Mucosa of descending colon (tissue), 3 donors: ENCODE measurements at regions not wholly inside any gene's neighbourhood (a gene's known extent, or its start where the extent isn't known, plus 50 kb on each side); places are given as distances from the start of the nearest gene placed in this dataset.

Experiments used
- ATAC-seq: fragments of 200-7000 bp; cut with Tn5 transposase; one replicate; pipeline ENCODE4 v1.9.1; 2020; ENCODE audit warnings: mild to moderate bottlenecking, moderate library complexity
- DNase-seq, 3 donors: peaks; one replicate each; pipeline ENCODE4 v3.0.0-alpha.2; 2020
- H3K36me3 ChIP-seq: fragments of 200-600 bp; one replicate; pipeline ENCODE4 v1.8.0; 2021; ENCODE audit warnings: low read depth, mild to moderate bottlenecking
- H3K4me1 ChIP-seq: fragments of 200-600 bp; one replicate; pipeline ENCODE4 v1.8.0; 2021; ENCODE audit warnings: low read depth, mild to moderate bottlenecking
- H3K4me3 ChIP-seq: fragments of 200-600 bp; one replicate; pipeline ENCODE4 v1.8.0; 2021; ENCODE audit warnings: mild to moderate bottlenecking
- H3K9me3 ChIP-seq: fragments of 200-600 bp; one replicate; pipeline ENCODE4 v1.8.0; 2021; ENCODE audit warnings: mild to moderate bottlenecking
- CTCF ChIP-seq: fragments of 200-600 bp; IDR thresholded peaks from one replicate; pipeline ENCODE4 v1.8.0; 2022; ENCODE audit warnings: antibody characterized with exemption, mild to moderate bottlenecking
- intact Hi-C, 2 donors: fragments of 100-400 bp; cut with DNase I in 1 of 2; cut with micrococcal nuclease in 1 of 2; formaldehyde crosslinking; loops; one replicate each; pipeline versions ENCODE4 v1.11.0 to v1.11.1; 2022; cut with DNase I, micrococcal nuclease
- donor health status: DM: no; HTN: no; CAD: no; lungs with moderate emphysema.
- donor health status: DM: no; HTN: no; CAD: no.
- donor health status: DM: no; HTN: yes; CAD: no.

GRCh38 chr6:144555066-144555465 lies 269.9 kb downstream of the UTRN start:
- Histone ChIP-seq H3K4me1 (no peaks in the 10 kb centered on the region), H3K4me3 (no peak overlapping the region), H3K36me3 (no peaks in the 10 kb centered on the region), H3K9me3 (no peaks in the 10 kb centered on the region)
- TF ChIP-seq CTCF = no peak
- intact Hi-C loops = no loop called here
- no peak for DNase-seq
- ATAC-seq = no peak

GRCh38 chr6:144559865-144560593 lies 274.9 kb downstream of the UTRN start:
- ATAC-seq = peak; percentile 73
- intact Hi-C loops = no loop called here
- Histone ChIP-seq H3K36me3 (no peaks in the 10 kb centered on the region), H3K4me3 (no peak overlapping the region), H3K4me1 (no peaks in the 10 kb centered on the region), H3K9me3 (no peaks in the 10 kb centered on the region)
- TF ChIP-seq CTCF = no peak
- DNase-seq = peak in 1 of 3 donors; percentile 12

GRCh38 chr6:144561455-144562043 lies 276.4 kb downstream of the UTRN start:
- Histone ChIP-seq H3K36me3 (no peaks in the 10 kb centered on the region), H3K4me3 (no peak overlapping the region), H3K9me3 (no peaks in the 10 kb centered on the region), H3K4me1 (no peaks in the 10 kb centered on the region)
- no peak for ATAC-seq
- no peak for DNase-seq
- TF ChIP-seq CTCF = no peak
- intact Hi-C loops = no loop called here

- Histone ChIP-seq H3K9me3 (no peaks in the 10 kb centered on the region), H3K4me3 (no peak overlapping the region), H3K36me3 (no peaks in the 10 kb centered on the region), H3K4me1 (no peaks in the 10 kb centered on the region)
- intact Hi-C loops = no loop called here
- ATAC-seq (no peak), DNase-seq (no peak)
- no peak for TF ChIP-seq CTCF
Observed at GRCh38 chr6:144564202-144564601, 279.1 kb downstream of the UTRN start.

- TF ChIP-seq CTCF = no peak
- H3K4me1 ChIP-seq = no peaks in the 10 kb centered on the region
- ATAC-seq (no peak), DNase-seq (no peak)
- H3K4me3 ChIP-seq = no peak overlapping the region
- no peaks in the 10 kb centered on the region for H3K36me3 ChIP-seq
- no peaks in the 10 kb centered on the region for H3K9me3 ChIP-seq
- intact Hi-C loops = no loop called here
Observed at GRCh38 chr6:144566868-144567615, 281.9 kb downstream of the UTRN start.
